ENCODE measurements at regions not wholly inside any gene's neighbourhood (a gene's known extent, or its start where the extent isn't known, plus 50 kb on each side); places are given as distances from the start of the nearest gene placed in this dataset.

GRCh38 chr12:63069860-63070617, 81.0 kb downstream of the AVPR1A start:
- H3K9me3 ChIP-seq (ENCODE audit: low read depth): no peaks in the 10 kb centered on the region
- H3F3A ChIP-seq (ENCODE audit: low read depth): no peaks in the 10 kb centered on the region
- Mint-ChIP-seq H3K9me3 (no peaks in the 10 kb centered on the region), H3K27me3 (ENCODE audit: insufficient read depth, low read depth) (peaks cover 2% of the 10 kb centered on the region), H3K4me1 (peaks cover 13% of the 10 kb centered on the region), H3K4me3 (no peak overlapping the region), H3K36me3 (no peaks in the 10 kb centered on the region), H3K27ac (no peak overlapping the region)
- H2AFZ ChIP-seq (replicated peaks): no peak overlapping the region
- no peak overlapping the region for H3K4me3 ChIP-seq
- no peak overlapping the region for H3K4me2 ChIP-seq
- H3K79me2 ChIP-seq (ENCODE audit: low read depth): no peaks in the 10 kb centered on the region
- no peaks in the 10 kb centered on the region for H3K36me3 ChIP-seq
- no peaks in the 10 kb centered on the region for H4K20me1 ChIP-seq (ENCODE audit: low read depth)
- DNase-seq (ENCODE audit: low spot score): no peak
- no peak overlapping the region for H3K27ac ChIP-seq
- H3K27me3 ChIP-seq: no peaks in the 10 kb centered on the region
- no peak overlapping the region for H3K9ac ChIP-seq
- TF ChIP-seq EZH2 (IDR thresholded peaks at IDR 0.05) (no peak), CTCF (IDR thresholded peaks at IDR 0.05) (no peak), EZH2phosphoT487 (IDR thresholded peaks at IDR 0.05) (no peak)
- H3K4me1 ChIP-seq: peaks cover 10% of the 10 kb centered on the region

- no peaks in the 10 kb centered on the region for H3K9me3 ChIP-seq (ENCODE audit: low read depth)
- Mint-ChIP-seq H3K27ac (no peak overlapping the region), H3K4me3 (no peak overlapping the region), H3K36me3 (no peaks in the 10 kb centered on the region), H3K27me3 (ENCODE audit: insufficient read depth, low read depth) (peaks cover 2% of the 10 kb centered on the region), H3K4me1 (peaks cover 13% of the 10 kb centered on the region), H3K9me3 (no peaks in the 10 kb centered on the region)
- TF ChIP-seq EZH2phosphoT487 (IDR thresholded peaks at IDR 0.05) (no peak), CTCF (IDR thresholded peaks at IDR 0.05) (peak; percentile 75)
- peaks cover 10% of the 10 kb centered on the region for H3K4me1 ChIP-seq
- H4K20me1 ChIP-seq (ENCODE audit: low read depth): no peaks in the 10 kb centered on the region
- H3K27ac ChIP-seq: no peak overlapping the region
- H3K4me2 ChIP-seq: no peak overlapping the region
- peak; percentile 53 for DNase-seq (ENCODE audit: low spot score)
- H3K9ac ChIP-seq: no peak overlapping the region
- H3K4me3 ChIP-seq: no peak overlapping the region
- no peaks in the 10 kb centered on the region for H3K27me3 ChIP-seq
- no peaks in the 10 kb centered on the region for H3K79me2 ChIP-seq (ENCODE audit: low read depth)
- no peak overlapping the region for H2AFZ ChIP-seq (replicated peaks)
- no peaks in the 10 kb centered on the region for H3F3A ChIP-seq (ENCODE audit: low read depth)
- no peaks in the 10 kb centered on the region for H3K36me3 ChIP-seq
Observed at GRCh38 chr12:63068857-63069442, 82.1 kb downstream of the AVPR1A start.

- no peaks in the 10 kb centered on the region for H3K27me3 ChIP-seq
- H3K4me3 Mint-ChIP-seq: no peak overlapping the region
- H3K27me3 Mint-ChIP-seq (ENCODE audit: insufficient read depth, low read depth): no peaks in the 10 kb centered on the region
- no peak overlapping the region for H3K27ac ChIP-seq
- no peaks in the 10 kb centered on the region for H3F3A ChIP-seq (ENCODE audit: low read depth)
- no peaks in the 10 kb centered on the region for H3K79me2 ChIP-seq (ENCODE audit: low read depth)
- peaks cover 10% of the 10 kb centered on the region for H3K4me1 ChIP-seq
- H3K9me3 Mint-ChIP-seq: no peaks in the 10 kb centered on the region
- H2AFZ ChIP-seq (replicated peaks): peak overlapping the region; percentile 9
- H4K20me1 ChIP-seq (ENCODE audit: low read depth): no peaks in the 10 kb centered on the region
- no peak overlapping the region for H3K4me2 ChIP-seq
- DNase-seq (ENCODE audit: low spot score): peak; percentile 31
- H3K36me3 ChIP-seq: no peaks in the 10 kb centered on the region
- no peaks in the 10 kb centered on the region for H3K36me3 Mint-ChIP-seq
- H3K4me1 Mint-ChIP-seq: peaks cover 17% of the 10 kb centered on the region
- H3K9me3 ChIP-seq (ENCODE audit: low read depth): no peaks in the 10 kb centered on the region
- TF ChIP-seq CTCF (IDR thresholded peaks at IDR 0.05) (no peak), EZH2phosphoT487 (IDR thresholded peaks at IDR 0.05) (no peak), EZH2 (IDR thresholded peaks at IDR 0.05) (no peak)
- H3K4me3 ChIP-seq: no peak overlapping the region
- no peak overlapping the region for H3K27ac Mint-ChIP-seq
- no peak overlapping the region for H3K9ac ChIP-seq
Observed at GRCh38 chr12:63066782-63067181, 84.2 kb downstream of the AVPR1A start.
